ENCODE measurements at regions not wholly inside any gene's neighbourhood (a gene's known extent, or its start where the extent isn't known, plus 50 kb on each side); places are given as distances from the start of the nearest gene placed in this dataset.

DNA sequence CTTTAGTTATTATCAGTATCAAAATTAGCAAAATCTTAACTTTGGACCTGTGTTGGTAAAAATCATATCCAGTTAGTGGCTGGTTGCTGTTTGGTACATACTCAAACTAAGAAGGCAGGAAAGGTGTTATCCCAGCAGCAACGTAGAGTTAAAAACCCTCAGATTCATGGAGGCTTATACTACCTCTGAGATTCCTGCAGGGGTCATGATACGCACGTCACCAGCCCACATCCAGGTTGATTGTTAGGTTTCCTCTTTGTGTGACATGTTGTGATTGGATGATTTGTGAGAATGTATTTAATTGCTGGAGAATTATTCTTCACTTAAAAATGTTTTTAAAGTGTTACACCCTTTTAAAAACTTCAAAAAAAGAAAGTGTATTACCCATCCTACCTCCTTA, 423.3 kb upstream of the ADGRL2 start:
- H3K9me3 ChIP-seq (ENCODE audit: insufficient read depth, low read depth, low read length), result no peaks in the 10 kb centered on the region
- H3K4me1 ChIP-seq (ENCODE audit: insufficient read depth, low read length), result no peaks in the 10 kb centered on the region; the same call in 1 of the 2 replicates

DNA sequence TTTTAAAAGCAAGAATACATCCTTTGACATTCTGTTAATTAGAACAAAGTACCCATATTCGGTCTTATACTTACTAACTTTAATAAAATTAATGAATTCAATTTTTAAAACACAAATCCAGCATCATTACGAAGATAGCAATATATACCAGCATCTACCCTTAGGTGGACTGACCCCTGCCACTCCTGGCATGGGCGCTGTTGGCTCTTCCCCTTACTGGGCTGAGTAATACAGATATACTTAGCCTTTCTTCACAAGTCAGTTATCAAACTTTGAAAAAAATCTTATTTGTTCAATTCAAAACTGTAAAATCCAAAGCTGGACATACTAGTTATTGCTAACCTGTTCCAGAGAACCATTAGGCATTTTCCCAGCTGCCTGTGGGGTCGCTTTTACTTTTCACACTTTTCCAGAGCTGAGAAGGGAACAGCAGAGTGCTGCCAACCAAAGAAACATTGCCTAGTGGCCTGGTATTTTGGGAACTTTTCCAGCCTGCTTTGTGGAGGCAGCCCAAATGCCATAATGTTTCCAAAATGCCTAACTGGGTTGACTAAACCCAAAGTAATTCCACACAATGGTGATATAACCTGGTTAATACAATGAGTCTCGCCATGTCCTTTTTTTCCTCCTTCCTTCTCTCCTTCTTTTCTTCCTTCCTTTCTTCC, 424.7 kb upstream of the ADGRL2 start:
- no peaks in the 10 kb centered on the region for H3K9me3 ChIP-seq (ENCODE audit: insufficient read depth, low read depth, low read length)
- no peak overlapping the region for H3K9ac ChIP-seq (ENCODE audit: low read depth, low read length)
- no peaks in the 10 kb centered on the region for H3K36me3 ChIP-seq (ENCODE audit: insufficient read depth, low read depth, low read length)
- no peak overlapping the region for H3K27ac ChIP-seq (ENCODE audit: low read length)
- H3K4me1 ChIP-seq (ENCODE audit: insufficient read depth, low read length), result no peaks in the 10 kb centered on the region; the same call in 1 of the 2 replicates
- H3K4me3 ChIP-seq (ENCODE audit: low read length), result no peak overlapping the region
- no peaks in the 10 kb centered on the region for H3K27me3 ChIP-seq (ENCODE audit: insufficient read depth, low read length)

More for the DNA sequence above, 423.3 kb upstream of the ADGRL2 start:
- no peak overlapping the region for H3K27ac ChIP-seq (ENCODE audit: low read length)
- no peaks in the 10 kb centered on the region for H3K27me3 ChIP-seq (ENCODE audit: insufficient read depth, low read length)
- H3K36me3 ChIP-seq (ENCODE audit: insufficient read depth, low read depth, low read length), result no peaks in the 10 kb centered on the region
- H3K4me3 ChIP-seq (ENCODE audit: low read length), result no peak overlapping the region
- H3K9ac ChIP-seq (ENCODE audit: low read depth, low read length), result no peak overlapping the region

DNA sequence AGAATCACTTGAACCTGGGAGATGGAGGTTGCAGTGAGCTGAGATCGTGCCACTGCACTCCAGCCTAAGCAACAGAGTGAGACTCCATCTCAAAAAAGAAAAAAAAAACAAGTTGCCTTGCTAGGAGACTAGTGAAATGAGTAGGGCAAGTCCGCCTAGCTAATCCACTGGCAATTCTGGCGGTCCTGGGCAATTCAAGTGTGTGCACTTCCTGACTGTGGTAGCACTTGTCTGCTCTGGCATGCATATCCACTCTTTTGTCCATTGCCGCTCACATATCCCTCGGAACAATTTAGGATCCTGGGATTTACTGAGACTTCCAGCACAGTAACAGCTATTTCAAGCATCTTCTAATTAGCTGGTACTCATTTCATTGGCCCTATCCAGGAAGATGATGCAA, 426.3 kb upstream of the ADGRL2 start:
- Histone ChIP-seq H3K9ac (ENCODE audit: low read depth, low read length) (no peak overlapping the region), H3K27ac (ENCODE audit: low read length) (no peak overlapping the region), H3K4me1 (ENCODE audit: insufficient read depth, low read length) (peaks cover 3% of the 10 kb centered on the region; the same call in 1 of the 2 replicates), H3K4me3 (ENCODE audit: low read length) (no peak overlapping the region), H3K36me3 (ENCODE audit: insufficient read depth, low read depth, low read length) (no peaks in the 10 kb centered on the region), H3K27me3 (ENCODE audit: insufficient read depth, low read length) (no peaks in the 10 kb centered on the region), H3K9me3 (ENCODE audit: insufficient read depth, low read depth, low read length) (no peaks in the 10 kb centered on the region)

DNA sequence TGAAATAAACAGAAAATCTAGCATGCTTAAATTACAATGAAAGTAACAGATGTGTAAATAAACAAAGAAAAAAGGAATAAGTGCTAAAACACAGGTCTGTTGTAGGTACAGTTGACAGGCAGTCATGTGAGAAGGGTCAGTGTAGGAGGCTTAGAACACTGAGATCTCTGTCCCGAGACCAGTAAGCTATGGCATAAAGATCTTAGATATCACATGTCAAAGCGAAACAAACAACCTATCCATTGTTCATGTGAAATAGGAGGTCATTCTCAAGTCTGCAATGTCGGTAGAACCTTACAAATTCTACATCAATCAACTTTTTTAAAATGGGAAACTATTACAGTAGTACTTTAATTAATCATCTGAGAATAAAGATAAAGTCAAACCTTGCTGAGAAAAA, 428.9 kb upstream of the ADGRL2 start:
- Histone ChIP-seq H3K27me3 (ENCODE audit: insufficient read depth, low read length) (no peaks in the 10 kb centered on the region), H3K9ac (ENCODE audit: low read depth, low read length) (no peak overlapping the region), H3K27ac (ENCODE audit: low read length) (no peak overlapping the region), H3K9me3 (ENCODE audit: insufficient read depth, low read depth, low read length) (no peaks in the 10 kb centered on the region), H3K36me3 (ENCODE audit: insufficient read depth, low read depth, low read length) (no peaks in the 10 kb centered on the region), H3K4me1 (ENCODE audit: insufficient read depth, low read length) (peaks cover 8% of the 10 kb centered on the region; the same call in 1 of the 2 replicates), H3K4me3 (ENCODE audit: low read length) (no peak overlapping the region)

DNA sequence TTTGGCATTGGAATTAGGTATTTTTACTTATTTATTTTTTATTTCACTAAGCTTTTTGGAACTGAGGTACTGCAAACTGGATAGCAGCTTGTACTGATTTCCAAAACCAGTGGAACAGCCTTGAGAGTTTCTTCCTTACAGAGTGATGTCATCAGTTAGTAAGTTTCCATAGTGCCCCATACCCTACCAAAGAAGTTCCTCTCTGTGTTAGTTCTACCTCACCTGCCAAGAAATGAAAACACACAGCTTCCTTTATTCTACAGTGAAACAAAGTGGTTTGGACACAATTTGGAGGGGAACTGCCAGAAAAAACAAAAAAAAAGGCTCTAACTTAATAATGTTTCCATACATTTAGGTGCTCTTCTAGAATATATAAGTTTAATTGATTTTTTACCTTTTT, 430.9 kb upstream of the ADGRL2 start:
- Histone ChIP-seq H3K36me3 (ENCODE audit: insufficient read depth, low read depth, low read length) (no peaks in the 10 kb centered on the region), H3K4me1 (ENCODE audit: insufficient read depth, low read length) (peaks cover 8% of the 10 kb centered on the region; the same call in 1 of the 2 replicates), H3K4me3 (ENCODE audit: low read length) (no peak overlapping the region), H3K9ac (ENCODE audit: low read depth, low read length) (no peak overlapping the region), H3K27ac (ENCODE audit: low read length) (no peak overlapping the region), H3K9me3 (ENCODE audit: insufficient read depth, low read depth, low read length) (no peaks in the 10 kb centered on the region), H3K27me3 (ENCODE audit: insufficient read depth, low read length) (no peaks in the 10 kb centered on the region)

DNA sequence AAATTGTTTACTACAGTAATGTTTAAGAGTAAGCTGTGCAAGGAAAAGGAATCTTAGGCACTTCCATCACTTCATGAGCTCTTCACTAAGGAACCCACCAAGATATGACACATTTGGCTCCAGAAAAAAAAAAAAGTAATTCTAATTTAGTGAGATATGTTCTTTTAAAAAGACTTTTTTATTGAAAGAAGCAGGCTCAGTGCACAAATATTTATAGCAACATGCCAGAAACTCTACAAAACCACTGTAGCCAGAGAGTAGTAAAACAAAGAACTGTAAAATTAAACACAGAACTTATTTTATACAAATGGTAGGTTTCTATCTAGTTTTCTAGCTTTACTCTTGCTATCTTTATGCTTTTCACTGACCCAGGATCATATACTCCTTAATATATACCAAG, 434.6 kb upstream of the ADGRL2 start:
- no peak overlapping the region for H3K9ac ChIP-seq (ENCODE audit: low read depth, low read length)
- peaks cover 8% of the 10 kb centered on the region; the same call in 1 of the 2 replicates for H3K4me1 ChIP-seq (ENCODE audit: insufficient read depth, low read length)
- no peaks in the 10 kb centered on the region for H3K36me3 ChIP-seq (ENCODE audit: insufficient read depth, low read depth, low read length)
- no peak overlapping the region for H3K4me3 ChIP-seq (ENCODE audit: low read length)
- H3K9me3 ChIP-seq (ENCODE audit: insufficient read depth, low read depth, low read length), result no peaks in the 10 kb centered on the region
- no peak overlapping the region for H3K27ac ChIP-seq (ENCODE audit: low read length)
- H3K27me3 ChIP-seq (ENCODE audit: insufficient read depth, low read length), result no peaks in the 10 kb centered on the region

DNA sequence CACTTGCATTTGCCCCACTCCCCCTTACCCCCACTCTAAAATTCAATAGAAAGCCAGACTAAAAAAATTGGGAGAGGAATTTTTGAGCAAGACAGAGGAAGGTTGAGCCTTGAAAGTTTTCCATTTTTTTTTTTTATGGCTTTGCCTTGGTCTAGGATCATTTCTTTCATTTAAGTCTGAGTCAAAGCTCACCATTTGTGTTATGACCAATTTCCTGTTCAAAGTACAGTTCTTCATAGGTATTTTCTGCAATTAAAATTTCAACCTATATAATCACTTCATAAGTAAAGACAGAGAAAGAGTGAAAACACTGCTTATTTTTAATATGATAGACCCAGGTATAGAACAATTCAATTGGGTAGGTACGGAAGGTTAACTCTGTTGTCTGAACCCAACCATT, 436.6 kb upstream of the ADGRL2 start:
- Histone ChIP-seq H3K9me3 (ENCODE audit: insufficient read depth, low read depth, low read length) (no peaks in the 10 kb centered on the region), H3K9ac (ENCODE audit: low read depth, low read length) (no peak overlapping the region), H3K27me3 (ENCODE audit: insufficient read depth, low read length) (no peaks in the 10 kb centered on the region), H3K4me1 (ENCODE audit: insufficient read depth, low read length) (peaks cover 1% of the 10 kb centered on the region; the same call in 1 of the 2 replicates), H3K27ac (ENCODE audit: low read length) (no peak overlapping the region), H3K36me3 (ENCODE audit: insufficient read depth, low read depth, low read length) (no peaks in the 10 kb centered on the region), H3K4me3 (ENCODE audit: low read length) (no peak overlapping the region)

DNA sequence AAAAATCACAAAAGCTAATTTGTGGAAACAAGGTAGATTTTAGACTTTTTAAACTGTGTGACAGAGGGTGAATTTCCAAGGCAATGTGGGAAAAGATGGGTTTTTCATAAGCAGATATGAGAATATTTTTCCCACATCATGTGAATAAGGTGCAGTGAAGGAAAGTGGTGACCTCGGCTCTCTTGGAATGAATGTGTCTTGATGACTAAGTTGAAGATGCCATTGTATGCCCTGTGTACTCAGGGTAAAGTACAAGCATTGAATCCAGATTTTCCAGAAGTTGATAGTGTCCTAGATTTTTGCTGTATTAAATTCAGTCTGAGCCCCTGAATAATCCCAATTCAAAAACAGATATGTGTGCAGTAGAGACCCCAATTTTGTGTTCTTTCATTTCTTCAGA, 442.6 kb upstream of the ADGRL2 start:
- H3K9me3 ChIP-seq (ENCODE audit: insufficient read depth, low read depth, low read length), result no peaks in the 10 kb centered on the region
- H3K4me3 ChIP-seq (ENCODE audit: low read length), result no peak overlapping the region
- H3K27ac ChIP-seq (ENCODE audit: low read length), result no peak overlapping the region
- H3K4me1 ChIP-seq (ENCODE audit: insufficient read depth, low read length), result no peaks in the 10 kb centered on the region
- no peaks in the 10 kb centered on the region for H3K27me3 ChIP-seq (ENCODE audit: insufficient read depth, low read length)
- H3K9ac ChIP-seq (ENCODE audit: low read depth, low read length), result no peak overlapping the region
- no peaks in the 10 kb centered on the region for H3K36me3 ChIP-seq (ENCODE audit: insufficient read depth, low read depth, low read length)

DNA sequence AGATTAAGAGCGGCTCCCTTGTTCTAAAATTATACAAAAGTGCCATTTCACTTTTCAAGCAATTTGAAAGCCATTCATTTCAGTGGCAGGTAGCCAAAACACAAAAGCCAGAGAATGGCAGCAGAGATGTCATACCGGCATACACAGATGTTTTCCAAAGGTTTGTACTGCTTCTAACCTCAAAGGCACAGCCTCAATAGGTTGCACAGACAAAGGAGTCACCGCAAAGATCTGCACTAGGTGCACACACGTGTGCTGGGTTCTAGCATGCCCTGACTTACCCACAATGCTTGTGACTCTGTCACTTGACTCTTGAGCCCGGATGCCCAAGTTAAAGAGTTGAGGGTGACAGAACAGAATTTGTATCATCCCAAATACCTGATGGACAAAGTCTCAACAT, 448.9 kb upstream of the ADGRL2 start:
- no peaks in the 10 kb centered on the region for H3K27me3 ChIP-seq (ENCODE audit: insufficient read depth, low read length)
- no peak overlapping the region for H3K4me3 ChIP-seq (ENCODE audit: low read length)
- H3K36me3 ChIP-seq (ENCODE audit: insufficient read depth, low read depth, low read length), result no peaks in the 10 kb centered on the region
- no peaks in the 10 kb centered on the region for H3K9me3 ChIP-seq (ENCODE audit: insufficient read depth, low read depth, low read length)
- peaks cover 37% of the 10 kb centered on the region for H3K4me1 ChIP-seq (ENCODE audit: insufficient read depth, low read length)
- H3K27ac ChIP-seq (ENCODE audit: low read length), result no peak overlapping the region
- H3K9ac ChIP-seq (ENCODE audit: low read depth, low read length), result no peak overlapping the region

DNA sequence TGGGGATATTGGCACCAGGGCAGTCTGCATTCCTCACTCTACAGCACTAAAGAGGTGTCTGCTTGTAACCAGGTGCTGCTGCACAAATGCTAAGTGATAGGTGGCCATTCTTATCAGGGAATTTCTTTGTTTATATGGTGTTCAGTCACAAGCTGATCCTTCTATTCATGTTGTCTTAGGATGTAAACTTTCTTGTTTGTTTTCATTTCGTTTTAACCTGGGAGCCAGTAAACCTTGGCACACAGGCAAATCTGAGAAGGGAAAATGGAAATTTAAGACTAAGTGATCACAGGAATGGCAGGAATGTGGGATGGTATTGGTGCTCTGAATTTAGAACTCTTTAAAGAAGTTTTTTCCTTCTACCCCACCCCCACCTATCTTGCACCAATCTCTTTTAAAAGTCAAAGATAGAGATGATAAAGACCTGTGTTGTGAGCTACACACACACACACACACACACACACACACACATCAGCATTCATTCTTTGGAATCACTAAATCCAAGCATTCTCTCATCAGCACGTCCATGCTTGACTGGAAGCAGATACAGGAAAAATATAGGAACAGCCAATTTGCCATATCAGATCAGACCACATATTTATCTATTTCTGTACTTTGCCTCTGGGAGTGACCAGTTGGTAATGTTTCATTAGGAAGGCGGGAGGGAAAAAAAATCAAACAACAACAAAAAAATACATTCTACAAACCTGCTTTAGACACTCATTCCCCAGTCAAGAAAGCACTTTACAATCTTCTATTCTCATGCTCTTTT, 451.4 kb upstream of the ADGRL2 start:
- H3K36me3 ChIP-seq (ENCODE audit: insufficient read depth, low read depth, low read length), result no peaks in the 10 kb centered on the region
- H3K4me3 ChIP-seq (ENCODE audit: low read length), result peak overlapping the region; percentile 15; the same call in 1 of the 2 replicates
- peaks cover 37% of the 10 kb centered on the region for H3K4me1 ChIP-seq (ENCODE audit: insufficient read depth, low read length)
- H3K9me3 ChIP-seq (ENCODE audit: insufficient read depth, low read depth, low read length), result no peaks in the 10 kb centered on the region
- H3K27ac ChIP-seq (ENCODE audit: low read length), result no peak overlapping the region
- peak overlapping the region; percentile 13; the same call in 1 of the 2 replicates for H3K9ac ChIP-seq (ENCODE audit: low read depth, low read length)
- H3K27me3 ChIP-seq (ENCODE audit: insufficient read depth, low read length), result no peaks in the 10 kb centered on the region

DNA sequence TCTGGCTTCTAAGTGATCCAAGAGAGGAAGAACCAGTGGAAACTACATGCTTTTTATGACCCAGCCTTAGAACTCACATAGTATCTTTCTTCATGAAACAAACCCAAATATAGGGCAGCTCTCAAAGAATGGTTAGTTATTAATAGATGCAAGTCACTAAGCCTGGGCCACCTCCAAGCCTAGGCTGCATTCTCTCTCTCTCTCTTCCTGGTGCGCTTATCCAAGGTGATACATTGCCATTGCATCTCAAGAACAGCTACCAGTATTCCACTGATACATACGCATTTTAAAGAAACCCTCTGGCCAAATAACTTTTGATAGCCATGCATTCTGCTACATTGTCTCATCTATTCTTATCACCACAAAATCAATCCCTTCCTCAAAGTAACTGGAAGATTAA, 455.6 kb upstream of the ADGRL2 start:
- Histone ChIP-seq H3K36me3 (ENCODE audit: insufficient read depth, low read depth, low read length) (no peaks in the 10 kb centered on the region), H3K4me1 (ENCODE audit: insufficient read depth, low read length) (peaks cover 25% of the 10 kb centered on the region), H3K9me3 (ENCODE audit: insufficient read depth, low read depth, low read length) (no peaks in the 10 kb centered on the region), H3K4me3 (ENCODE audit: low read length) (no peak overlapping the region), H3K9ac (ENCODE audit: low read depth, low read length) (no peak overlapping the region), H3K27me3 (ENCODE audit: insufficient read depth, low read length) (no peaks in the 10 kb centered on the region), H3K27ac (ENCODE audit: low read length) (no peak overlapping the region)

DNA sequence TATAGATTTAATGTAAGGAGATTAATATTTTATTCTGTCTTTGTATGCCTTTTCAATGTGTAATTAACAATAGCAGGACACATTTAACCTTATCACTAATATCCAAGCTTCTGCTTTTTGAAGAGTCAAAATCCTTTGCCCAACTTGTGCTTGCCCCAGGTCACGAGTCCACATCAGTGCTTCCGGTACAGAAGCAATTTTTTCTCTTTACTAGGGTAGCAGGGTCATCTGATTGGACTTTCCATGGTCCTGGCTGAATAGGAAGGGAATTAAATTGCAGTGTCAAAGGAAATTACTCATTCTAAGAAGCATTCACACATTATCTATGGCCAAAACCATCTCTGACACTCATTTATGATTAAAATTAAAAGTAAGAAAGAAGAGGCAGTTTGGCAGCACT, 460.5 kb upstream of the ADGRL2 start:
- Histone ChIP-seq H3K4me1 (ENCODE audit: insufficient read depth, low read length) (peaks cover 6% of the 10 kb centered on the region), H3K9ac (ENCODE audit: low read depth, low read length) (no peak overlapping the region), H3K27ac (ENCODE audit: low read length) (no peak overlapping the region), H3K36me3 (ENCODE audit: insufficient read depth, low read depth, low read length) (no peaks in the 10 kb centered on the region), H3K4me3 (ENCODE audit: low read length) (no peak overlapping the region), H3K27me3 (ENCODE audit: insufficient read depth, low read length) (no peaks in the 10 kb centered on the region), H3K9me3 (ENCODE audit: insufficient read depth, low read depth, low read length) (no peaks in the 10 kb centered on the region)

Measured in iPS-20b (cell line).